ENCODE measurements at regions not wholly inside any gene's neighbourhood (a gene's known extent, or its start where the extent isn't known, plus 50 kb on each side); places are given as distances from the start of the nearest gene placed in this dataset.
"Not testable (repeated sequence)": the region's sequence is repeated elsewhere in the genome, so short reads cannot be mapped to it uniquely, and the experiment has no call there.

GRCh38 chr11:71157676-71158075 lies 94.7 kb downstream of the SHANK2 start:
- not testable (repeated sequence) for TF ChIP-seq TAF1 (conservative IDR thresholded peaks at IDR 0.05); CTCF (IDR thresholded peaks at IDR 0.05; ENCODE audit: low read depth, low read length, missing input control); RXRA (IDR thresholded peaks at IDR 0.05); SP1 (IDR thresholded peaks at IDR 0.05)

Measured in liver (tissue), 3 donors.